ENCODE measurements at regions not wholly inside any gene's neighbourhood (a gene's known extent, or its start where the extent isn't known, plus 50 kb on each side); places are given as distances from the start of the nearest gene placed in this dataset.

DNA sequence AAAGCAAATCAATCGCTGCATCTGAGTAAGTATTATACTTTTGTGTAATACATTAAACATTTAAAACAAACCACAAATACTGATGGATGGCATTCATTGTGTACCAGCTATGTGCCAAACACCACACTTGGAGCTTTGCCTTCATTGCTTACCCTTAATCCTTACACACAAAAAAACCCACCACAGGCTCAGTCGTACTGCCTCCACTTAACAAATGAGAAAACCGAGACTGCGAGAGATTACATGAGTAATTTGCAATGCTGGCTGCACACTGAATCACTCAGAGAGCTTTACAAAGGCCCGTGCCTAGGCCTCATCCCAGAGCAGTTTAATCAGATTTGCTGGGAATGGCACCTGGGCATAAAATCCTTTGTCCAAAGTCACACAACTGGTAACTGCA is 130.5 kb downstream of the EDN1 start:
- in situ Hi-C loops (cut with HindIII; ENCODE audit: low sequenced_read_pairs), result no loop called here

DNA sequence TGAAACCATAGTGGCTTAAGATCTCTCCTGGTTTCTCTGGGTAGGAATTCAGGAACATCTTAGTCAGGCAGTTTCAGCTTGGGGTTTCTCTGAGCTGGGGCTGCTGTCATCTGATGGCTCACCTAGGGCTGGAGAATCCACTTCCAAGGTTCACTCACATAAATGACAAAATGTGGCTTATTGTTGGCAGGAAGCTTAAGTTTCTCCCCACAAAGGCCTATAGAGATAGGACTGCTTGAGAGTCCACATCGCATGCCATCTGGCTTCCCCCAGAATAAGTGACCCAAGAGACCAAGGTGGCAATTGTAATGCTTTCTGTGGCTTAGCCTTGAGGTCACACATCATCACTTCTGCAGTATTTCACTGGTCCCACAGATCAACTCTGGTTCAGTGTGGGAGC is 131.4 kb downstream of the EDN1 start:
- in situ Hi-C loops (cut with HindIII; ENCODE audit: low sequenced_read_pairs), result no loop called here

GRCh38 chr6:12422848-12423247 is 132.7 kb downstream of the EDN1 start:
- in situ Hi-C loops (cut with HindIII; ENCODE audit: low sequenced_read_pairs), result no loop called here

GRCh38 chr6:12423832-12424231 is 133.7 kb downstream of the EDN1 start:
- in situ Hi-C loops (cut with HindIII; ENCODE audit: low sequenced_read_pairs), result no loop called here

DNA sequence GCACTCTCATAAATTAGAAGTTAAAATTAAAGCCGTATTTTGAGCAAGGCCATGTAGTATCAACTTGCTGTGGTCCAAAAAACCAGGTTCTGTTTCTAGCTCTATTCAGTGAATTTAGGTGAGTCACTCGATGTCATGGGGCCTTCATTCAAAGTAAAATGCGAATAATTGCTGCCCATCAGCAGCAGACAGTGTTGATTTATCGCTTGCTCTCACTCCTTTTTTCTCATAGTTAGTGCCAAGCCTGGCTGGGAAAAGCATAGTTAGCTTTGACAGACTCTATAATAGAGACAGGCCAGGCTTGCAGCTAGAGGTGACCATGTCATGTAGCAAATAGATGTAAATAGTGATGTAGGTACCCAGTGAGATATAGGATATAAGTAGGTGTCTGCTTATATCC is 136.0 kb downstream of the EDN1 start:
- in situ Hi-C loops (cut with HindIII; ENCODE audit: low sequenced_read_pairs), result no loop called here

DNA sequence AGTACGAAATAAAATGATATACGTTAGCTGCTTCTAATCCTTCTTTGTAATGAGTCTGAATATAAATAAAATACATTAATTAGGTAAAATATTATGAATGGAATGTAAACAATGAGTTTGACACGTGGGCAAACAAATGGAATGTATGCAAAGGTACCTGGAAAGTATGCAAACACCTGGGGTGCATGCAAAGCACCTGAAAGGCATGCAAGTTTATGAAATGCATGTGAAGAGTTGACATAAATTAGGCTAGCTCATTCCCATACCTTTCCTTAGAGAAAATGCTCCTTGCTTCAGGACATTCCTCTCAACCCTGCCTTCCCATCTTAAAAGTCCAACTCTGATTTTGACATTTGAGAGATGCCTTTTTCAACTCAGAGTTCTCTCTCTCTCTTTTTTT is 140.9 kb downstream of the EDN1 start:
- in situ Hi-C loops (cut with HindIII; ENCODE audit: low sequenced_read_pairs), result no loop called here

- in situ Hi-C loops (cut with HindIII; ENCODE audit: low sequenced_read_pairs), result no loop called here
Observed at GRCh38 chr6:12436224-12436623, 146.1 kb downstream of the EDN1 start.

DNA sequence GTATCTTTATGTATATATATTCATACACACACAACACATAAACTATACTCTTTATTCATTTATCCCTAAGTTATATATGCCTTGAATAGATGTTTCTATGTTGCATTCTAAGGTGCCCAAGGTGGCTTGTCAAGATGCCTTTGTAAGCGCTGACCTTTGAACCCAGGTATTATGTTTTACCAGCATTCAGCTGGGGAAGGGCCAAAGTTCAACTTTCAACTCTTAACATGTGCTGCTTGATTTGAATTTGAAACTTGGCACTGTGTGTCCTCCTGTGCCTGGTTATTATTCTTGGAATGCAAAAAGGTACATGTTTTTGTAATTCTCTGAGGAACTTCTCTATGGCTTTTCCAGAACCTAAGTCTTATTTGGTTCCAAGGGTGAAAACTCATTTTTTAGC is 146.5 kb downstream of the EDN1 start:
- in situ Hi-C loops (cut with HindIII; ENCODE audit: low sequenced_read_pairs), result no loop called here

- in situ Hi-C loops (cut with HindIII; ENCODE audit: low sequenced_read_pairs), result no loop called here
Observed at GRCh38 chr6:12439296-12439695, 149.1 kb downstream of the EDN1 start.

- in situ Hi-C loops (cut with HindIII; ENCODE audit: low sequenced_read_pairs), result no loop called here
Observed at GRCh38 chr6:12440981-12441380, 150.8 kb downstream of the EDN1 start.

- in situ Hi-C loops (cut with HindIII; ENCODE audit: low sequenced_read_pairs), result no loop called here
Observed at GRCh38 chr6:12442455-12442854, 152.3 kb downstream of the EDN1 start.

GRCh38 chr6:12446394-12446793 is 156.2 kb downstream of the EDN1 start:
- in situ Hi-C loops (cut with HindIII; ENCODE audit: low sequenced_read_pairs), result no loop called here

DNA sequence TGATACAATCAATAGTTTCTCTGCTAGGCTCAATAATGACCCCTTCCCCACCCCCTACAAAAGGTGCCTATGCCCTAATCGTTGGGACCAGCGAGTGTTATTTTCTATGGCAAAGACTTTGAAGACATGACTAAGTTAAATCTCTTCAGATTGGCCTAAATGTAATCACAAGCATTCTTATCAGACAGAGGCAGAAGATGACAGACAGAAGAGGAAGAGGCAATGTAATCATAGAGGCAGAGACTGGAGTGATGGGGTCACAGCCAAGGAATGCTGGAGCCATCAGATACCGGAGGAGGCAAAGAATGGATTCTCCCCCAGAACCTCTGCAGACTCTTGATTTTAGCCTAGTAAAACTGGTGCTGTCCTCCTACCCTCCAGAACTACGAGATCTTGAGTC is 159.3 kb downstream of the EDN1 start:
- in situ Hi-C loops (cut with HindIII; ENCODE audit: low sequenced_read_pairs), result no loop called here

DNA sequence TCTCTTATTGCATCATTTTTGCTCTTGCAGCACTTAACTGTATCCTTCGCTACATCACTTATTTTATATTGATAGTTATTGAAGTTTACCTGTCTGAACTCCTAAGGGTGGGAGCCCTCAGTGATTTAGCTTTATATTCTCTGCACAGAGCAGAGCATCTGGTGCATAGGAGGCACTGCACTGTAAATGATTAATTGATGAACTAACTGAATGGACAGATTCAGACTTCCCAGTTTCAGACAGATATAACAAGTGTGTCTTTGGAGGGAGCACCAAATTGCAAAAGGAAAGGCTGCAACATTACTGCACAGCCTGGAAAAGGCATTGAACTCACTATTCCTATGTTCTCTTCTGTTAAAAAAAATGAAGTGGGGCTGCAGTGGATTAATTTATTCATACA is 160.3 kb downstream of the EDN1 start:
- in situ Hi-C loops (cut with HindIII; ENCODE audit: low sequenced_read_pairs), result no loop called here

DNA sequence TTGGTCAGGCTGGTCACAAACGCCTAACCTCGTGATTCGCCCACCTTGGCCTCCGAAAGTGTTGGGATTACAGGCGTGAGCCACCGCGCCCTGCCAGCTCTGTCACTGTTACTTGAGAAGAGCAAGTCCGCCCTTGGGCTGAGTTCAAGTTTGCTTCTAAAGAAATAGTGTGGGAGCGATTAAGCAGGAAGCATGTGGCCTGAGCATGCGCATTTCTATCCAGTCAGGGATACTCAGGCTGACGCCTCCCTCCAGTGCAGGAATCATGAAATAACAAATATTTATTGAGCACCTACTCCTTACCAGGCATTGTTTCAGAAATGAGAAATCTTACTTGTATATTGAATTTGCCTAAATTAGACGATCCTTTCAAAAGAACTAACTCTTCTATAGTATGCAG is 166.2 kb downstream of the EDN1 start:
- in situ Hi-C loops (cut with HindIII; ENCODE audit: low sequenced_read_pairs), result no loop called here

GRCh38 chr6:12457094-12457493 is 166.9 kb downstream of the EDN1 start:
- in situ Hi-C loops (cut with HindIII; ENCODE audit: low sequenced_read_pairs), result no loop called here

DNA sequence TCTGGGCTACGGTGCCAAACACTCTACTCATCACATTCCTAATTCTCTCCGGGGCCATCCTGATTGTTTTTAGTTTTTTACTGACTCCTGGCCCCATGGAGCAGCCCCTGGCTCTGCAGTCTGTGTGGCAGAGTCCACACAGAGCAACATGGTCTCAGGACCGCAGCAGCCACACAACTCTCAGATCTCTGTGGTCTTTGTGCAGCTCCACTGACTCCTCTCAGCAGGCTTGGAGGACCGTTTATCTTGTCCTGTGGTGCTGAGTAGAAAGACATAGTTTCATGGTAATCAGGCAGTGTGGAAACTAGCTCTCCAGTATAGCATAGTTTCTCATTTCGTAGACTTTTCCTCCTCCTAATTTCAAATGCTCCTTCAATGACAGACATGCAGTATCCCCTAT is 168.4 kb downstream of the EDN1 start:
- in situ Hi-C loops (cut with HindIII; ENCODE audit: low sequenced_read_pairs), result no loop called here

GRCh38 chr6:12459945-12460661 is 169.9 kb downstream of the EDN1 start:
- in situ Hi-C loops (cut with HindIII; ENCODE audit: low sequenced_read_pairs), result no loop called here

- in situ Hi-C loops (cut with HindIII; ENCODE audit: low sequenced_read_pairs), result no loop called here
Observed at GRCh38 chr6:12467706-12468670, 177.8 kb downstream of the EDN1 start.

DNA sequence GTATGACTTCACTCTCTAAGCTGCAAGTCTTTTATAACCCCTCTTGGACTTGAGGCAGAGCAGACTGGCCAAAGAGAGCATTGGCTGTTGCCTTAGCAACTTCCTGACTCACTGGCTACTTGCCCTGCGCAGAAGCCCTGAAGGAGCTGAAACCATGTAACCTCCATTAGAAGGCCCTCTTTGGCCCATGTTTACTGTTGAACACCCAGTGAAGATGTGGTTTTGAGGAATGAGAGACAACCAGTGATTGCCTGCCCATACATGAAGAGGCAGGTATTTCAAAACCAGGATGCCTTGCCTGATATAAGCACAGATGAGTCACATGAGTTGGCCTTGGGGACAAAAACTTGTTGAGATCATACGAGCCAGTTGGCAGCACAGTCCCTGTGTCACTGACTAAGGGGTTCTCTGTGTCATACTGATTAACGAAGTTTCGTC is 182.5 kb downstream of the EDN1 start:
- in situ Hi-C loops (cut with HindIII; ENCODE audit: low sequenced_read_pairs), result no loop called here

- in situ Hi-C loops (cut with HindIII; ENCODE audit: low sequenced_read_pairs), result no loop called here
Observed at GRCh38 chr6:12473494-12473893, 183.3 kb downstream of the EDN1 start.

Measured in DLD1 (cell line).